ENCODE measurements at regions not wholly inside any gene's neighbourhood (a gene's known extent, or its start where the extent isn't known, plus 50 kb on each side); places are given as distances from the start of the nearest gene placed in this dataset.

- in situ Hi-C loops (cut with MboI; ENCODE audit: low pct_unique_long_range_greater_than_20kb in 2 of 9, low sequenced_read_pairs in 9 of 9, unreplicated experiment in 9 of 9) = no loop called here
- no peak for ATAC-seq (replicated peaks in 6 of 8)
- H3K4me3 ChIP-seq = no peak overlapping the region
- no peak overlapping the region for H3K27ac ChIP-seq
- H3K4me1 ChIP-seq (replicated peaks in 1 of 2) = no peaks in the 10 kb centered on the region
- WGBS, 10 experiments = 0 to 88% (median 59%) methylated on average over 1 to 2 of the region's 2 CpGs
These were observed 181.6 kb downstream of the ZNF326 start for GRCh38 chr1:90176530-90176929.

DNA sequence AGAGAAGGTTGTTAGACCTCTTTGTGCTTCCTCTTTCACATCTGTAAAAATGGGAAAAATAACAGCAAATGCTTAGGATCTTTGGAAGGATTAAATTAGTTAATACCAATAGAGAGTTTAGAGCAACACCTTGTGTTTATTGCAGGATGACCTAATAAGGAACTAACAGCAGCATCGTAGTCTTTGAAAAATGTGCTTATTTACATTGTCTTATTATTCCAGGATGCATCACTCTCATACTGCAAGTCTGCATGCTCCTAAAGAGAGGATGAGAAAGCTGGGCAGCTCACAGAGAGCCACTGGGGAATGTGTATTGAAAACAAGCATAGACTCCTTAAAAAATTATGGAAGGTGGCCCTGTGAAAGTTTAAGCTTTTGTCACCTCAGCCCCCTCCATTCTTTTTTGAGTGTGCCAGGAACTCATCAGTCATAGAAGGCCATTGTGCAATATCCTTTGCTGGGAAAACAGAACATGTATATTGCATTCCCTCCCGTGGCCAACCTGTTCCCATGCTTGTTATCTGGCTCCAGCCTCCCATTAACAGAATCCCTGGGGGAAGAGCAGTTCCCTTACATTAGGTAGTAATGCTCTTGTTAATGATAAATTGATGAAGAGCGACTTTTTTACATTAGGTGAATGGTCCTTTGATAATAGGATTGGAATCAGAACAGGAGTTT is 180.7 kb downstream of the ZNF326 start:
- Histone ChIP-seq H3K4me3 (no peak overlapping the region), H3K4me1 (replicated peaks in 1 of 2) (no peaks in the 10 kb centered on the region), H3K27ac (no peak overlapping the region)
- in situ Hi-C loops (cut with MboI; ENCODE audit: low pct_unique_long_range_greater_than_20kb in 2 of 9, low sequenced_read_pairs in 9 of 9, unreplicated experiment in 9 of 9) = no loop called here
- WGBS, 10 experiments = 0 to 86% (median 57%) methylated on average over 1 to 3 of the region's 3 CpGs
- peak in 4 of 8 experiments; percentile 30 to 66 (median 50) for ATAC-seq (replicated peaks in 6 of 8)

DNA sequence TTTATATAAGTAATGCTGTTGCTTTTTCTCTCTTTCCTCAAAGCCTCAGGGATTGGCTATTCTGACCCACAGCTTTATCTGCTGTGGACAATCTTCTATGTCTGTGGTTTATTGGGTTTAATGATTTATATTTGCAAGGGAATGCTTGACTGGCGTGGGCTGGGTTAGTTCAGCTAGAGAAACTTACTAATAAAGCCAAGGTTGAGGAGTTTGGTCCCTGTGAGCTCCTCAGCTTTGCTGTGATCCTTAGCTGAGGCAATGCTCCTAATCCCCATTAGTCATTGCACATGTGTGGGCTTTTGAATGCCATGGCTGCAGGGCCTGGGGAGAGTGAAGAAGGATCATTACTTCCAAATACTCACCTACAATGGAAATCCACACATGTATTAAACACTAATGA is 179.3 kb downstream of the ZNF326 start:
- Histone ChIP-seq H3K4me1 (replicated peaks in 1 of 2) (no peaks in the 10 kb centered on the region), H3K27ac (no peak overlapping the region), H3K4me3 (no peak overlapping the region)
- in situ Hi-C loops (cut with MboI; ENCODE audit: low pct_unique_long_range_greater_than_20kb in 2 of 9, low sequenced_read_pairs in 9 of 9, unreplicated experiment in 9 of 9) = no loop called here
- ATAC-seq (replicated peaks in 6 of 8) = no peak
- WGBS, 10 experiments = 0 to 91% (median 67%) methylated on average over 1 of the region's 1 CpG; no CpG with 5 or more reads in 4 of the 10 experiments

- Histone ChIP-seq H3K4me3 (no peak overlapping the region), H3K27ac (no peak overlapping the region), H3K4me1 (replicated peaks in 1 of 2) (no peaks in the 10 kb centered on the region)
- WGBS, 10 experiments = 6 to 89% (median 77%) methylated on average over 1 to 3 of the region's 3 CpGs
- in situ Hi-C loops (cut with MboI; ENCODE audit: low pct_unique_long_range_greater_than_20kb in 2 of 9, low sequenced_read_pairs in 9 of 9, unreplicated experiment in 9 of 9) = no loop called here
- ATAC-seq (replicated peaks in 6 of 8) = no peak
These were observed 167.3 kb downstream of the ZNF326 start for GRCh38 chr1:90162216-90162615.

DNA sequence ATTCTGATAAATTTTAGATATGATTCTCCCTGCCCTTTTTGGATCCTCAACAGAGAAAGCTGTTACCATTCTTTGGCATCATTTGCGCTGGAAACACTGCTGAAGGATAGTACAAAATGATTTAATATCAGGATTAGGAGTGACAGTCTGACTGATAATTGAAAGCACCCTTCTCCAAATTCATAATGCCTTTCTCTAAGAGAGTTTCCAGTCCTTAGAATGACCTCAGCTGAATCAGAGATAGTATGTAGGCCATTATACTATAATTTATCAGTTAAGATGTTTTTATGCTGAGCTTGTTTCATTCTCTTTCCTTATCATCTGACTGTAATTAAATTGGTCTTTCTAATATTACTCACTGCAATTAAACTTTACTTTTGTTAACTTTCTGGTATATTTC is 166.7 kb downstream of the ZNF326 start:
- no peak for ATAC-seq (replicated peaks in 6 of 8)
- H3K27ac ChIP-seq = no peak overlapping the region
- 0 to 100% (median 93%) methylated on average over 1 of the region's 1 CpG for WGBS, 10 experiments
- in situ Hi-C loops (cut with MboI; ENCODE audit: low pct_unique_long_range_greater_than_20kb in 2 of 9, low sequenced_read_pairs in 9 of 9, unreplicated experiment in 9 of 9) = no loop called here
- H3K4me3 ChIP-seq = no peak overlapping the region
- H3K4me1 ChIP-seq (replicated peaks in 1 of 2) = no peaks in the 10 kb centered on the region

- no peak for ATAC-seq (replicated peaks in 6 of 8)
- no peak overlapping the region for H3K4me3 ChIP-seq
- H3K27ac ChIP-seq = no peak overlapping the region
- 0 to 100% (median 60%) methylated on average over 1 to 2 of the region's 2 CpGs; no CpG with 5 or more reads in 3 of the 10 experiments for WGBS, 10 experiments
- no peaks in the 10 kb centered on the region for H3K4me1 ChIP-seq (replicated peaks in 1 of 2)
- in situ Hi-C loops (cut with MboI; ENCODE audit: low pct_unique_long_range_greater_than_20kb in 2 of 9, low sequenced_read_pairs in 9 of 9, unreplicated experiment in 9 of 9) = no loop called here
These were observed 161.0 kb downstream of the ZNF326 start for GRCh38 chr1:90155721-90156487.

GRCh38 chr1:90154711-90155110 is 159.8 kb downstream of the ZNF326 start:
- in situ Hi-C loops (cut with MboI; ENCODE audit: low pct_unique_long_range_greater_than_20kb in 2 of 9, low sequenced_read_pairs in 9 of 9, unreplicated experiment in 9 of 9) = no loop called here
- no peak for ATAC-seq (replicated peaks in 6 of 8)

DNA sequence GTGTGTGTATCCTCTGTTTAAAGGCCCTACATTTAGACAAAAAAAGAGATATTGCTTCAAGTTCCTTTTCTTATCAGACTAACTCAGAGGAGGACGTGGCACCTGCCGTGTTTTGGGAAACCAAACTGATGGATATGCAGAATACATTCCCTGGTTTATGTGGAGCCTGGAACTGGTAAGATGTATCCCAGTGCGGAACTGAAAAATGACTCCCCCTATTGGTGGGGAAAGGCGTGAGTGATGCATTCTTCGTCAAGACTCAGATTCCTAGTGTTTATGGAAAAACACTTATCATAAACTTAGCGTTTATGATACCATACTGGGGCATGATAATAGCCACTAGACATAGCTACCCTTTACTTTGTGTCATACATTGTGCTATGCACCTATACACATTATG is 154.2 kb downstream of the ZNF326 start:
- 10 to 88% (median 60%) methylated on average over 1 to 6 of the region's 6 CpGs; no CpG with 5 or more reads in 1 of the 10 experiments for WGBS, 10 experiments
- no peak overlapping the region for H3K4me3 ChIP-seq
- no peak for ATAC-seq (replicated peaks in 6 of 8)
- in situ Hi-C loops (cut with MboI; ENCODE audit: low pct_unique_long_range_greater_than_20kb in 2 of 9, low sequenced_read_pairs in 9 of 9, unreplicated experiment in 9 of 9) = loop anchor here in 1 of 9 experiments (25.0 kb wide), 2 partner anchors 438 to 563 kb away; partner anchors contain the start of gene BARHL2
- no peaks in the 10 kb centered on the region for H3K4me1 ChIP-seq (replicated peaks in 1 of 2)
- no peak overlapping the region for H3K27ac ChIP-seq

More at GRCh38 chr1:90154711-90155110, 159.8 kb downstream of the ZNF326 start:
- Histone ChIP-seq H3K4me1 (replicated peaks in 1 of 2) (no peaks in the 10 kb centered on the region), H3K4me3 (no peak overlapping the region), H3K27ac (no peak overlapping the region)
- WGBS, 10 experiments = 40 to 94% (median 58%) methylated on average over 1 to 3 of the region's 4 CpGs; no CpG with 5 or more reads in 6 of the 10 experiments

DNA sequence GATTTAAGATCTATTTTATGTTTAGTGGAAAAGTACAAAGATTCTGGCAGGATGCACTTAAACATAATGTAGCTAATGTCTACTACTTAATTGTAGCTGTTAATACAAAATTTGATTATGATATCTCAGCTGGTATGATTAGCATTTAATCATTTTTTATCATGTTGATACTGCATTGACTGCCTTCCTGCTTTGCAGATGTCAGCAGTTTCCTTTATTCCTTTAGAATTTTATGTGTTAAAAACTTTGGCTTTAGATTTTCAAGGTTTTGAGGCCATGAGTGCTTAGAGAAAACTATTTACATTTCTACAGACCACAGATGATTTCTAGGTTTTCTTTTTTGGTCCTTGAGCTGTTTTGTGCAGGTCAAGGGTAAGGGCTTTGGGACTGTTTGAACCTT is 152.2 kb downstream of the ZNF326 start:
- Histone ChIP-seq H3K27ac (no peak overlapping the region), H3K4me1 (replicated peaks in 1 of 2) (no peaks in the 10 kb centered on the region), H3K4me3 (no peak overlapping the region)
- no peak for ATAC-seq (replicated peaks in 6 of 8)
- in situ Hi-C loops (cut with MboI; ENCODE audit: low pct_unique_long_range_greater_than_20kb in 2 of 9, low sequenced_read_pairs in 9 of 9, unreplicated experiment in 9 of 9) = loop anchor here in 1 of 9 experiments (25.0 kb wide), 2 partner anchors 440 to 565 kb away; partner anchors contain the start of gene BARHL2

GRCh38 chr1:90144820-90145219 is 149.9 kb downstream of the ZNF326 start:
- no peak for ATAC-seq (replicated peaks in 6 of 8)
- no peak overlapping the region for H3K4me3 ChIP-seq
- H3K27ac ChIP-seq = no peak overlapping the region
- H3K4me1 ChIP-seq (replicated peaks in 1 of 2) = no peaks in the 10 kb centered on the region
- in situ Hi-C loops (cut with MboI; ENCODE audit: low pct_unique_long_range_greater_than_20kb in 2 of 9, low sequenced_read_pairs in 9 of 9, unreplicated experiment in 9 of 9) = loop anchor here in 1 of 9 experiments (25.0 kb wide), 2 partner anchors 442 to 567 kb away; partner anchors contain the start of gene BARHL2
- 0 to 100% (median 69%) methylated on average over 1 of the region's 1 CpG; no CpG with 5 or more reads in 2 of the 10 experiments for WGBS, 10 experiments

- no peak overlapping the region for H3K27ac ChIP-seq
- H3K4me3 ChIP-seq = no peak overlapping the region
- no peaks in the 10 kb centered on the region for H3K4me1 ChIP-seq (replicated peaks in 1 of 2)
- WGBS, 10 experiments = 43 to 100% (median 92%) methylated on average over 1 of the region's 1 CpG; no CpG with 5 or more reads in 3 of the 10 experiments
- in situ Hi-C loops (cut with MboI; ENCODE audit: low pct_unique_long_range_greater_than_20kb in 2 of 9, low sequenced_read_pairs in 9 of 9, unreplicated experiment in 9 of 9) = loop anchor here in 1 of 9 experiments (25.0 kb wide), 2 partner anchors 444 to 569 kb away; partner anchors contain the start of gene BARHL2
- no peak for ATAC-seq (replicated peaks in 6 of 8)
These were observed 148.7 kb downstream of the ZNF326 start for GRCh38 chr1:90143591-90143990.

GRCh38 chr1:90142697-90143096 is 147.8 kb downstream of the ZNF326 start:
- ATAC-seq (replicated peaks in 6 of 8) = no peak
- H3K27ac ChIP-seq = no peak overlapping the region
- no peak overlapping the region for H3K4me3 ChIP-seq
- 67 to 100% (median 91%) methylated on average over 1 to 2 of the region's 2 CpGs; no CpG with 5 or more reads in 2 of the 10 experiments for WGBS, 10 experiments
- no peaks in the 10 kb centered on the region for H3K4me1 ChIP-seq (replicated peaks in 1 of 2)
- in situ Hi-C loops (cut with MboI; ENCODE audit: low pct_unique_long_range_greater_than_20kb in 2 of 9, low sequenced_read_pairs in 9 of 9, unreplicated experiment in 9 of 9) = loop anchor here in 1 of 9 experiments (25.0 kb wide), 2 partner anchors 445 to 570 kb away; partner anchors contain the start of gene BARHL2

DNA sequence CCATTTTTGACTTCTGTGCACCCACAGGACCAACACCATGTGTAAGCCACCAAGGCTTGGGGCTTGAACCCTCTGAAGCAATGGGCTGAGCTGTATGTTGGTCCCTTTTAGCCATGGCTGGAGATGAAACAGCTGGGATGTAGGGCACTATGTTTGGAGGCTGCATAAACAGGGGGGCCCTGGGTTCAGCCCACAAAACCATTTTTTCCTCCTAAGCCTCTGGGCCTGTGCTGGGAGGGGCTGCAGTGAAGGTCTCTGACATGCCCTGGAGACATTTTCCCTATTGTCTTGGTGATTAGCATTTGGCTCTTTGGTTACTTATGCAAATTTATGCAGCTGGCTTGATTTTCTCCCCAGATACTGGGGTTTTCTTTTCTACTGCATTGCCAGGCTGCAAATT is 144.9 kb downstream of the ZNF326 start:
- in situ Hi-C loops (cut with MboI; ENCODE audit: low pct_unique_long_range_greater_than_20kb in 2 of 9, low sequenced_read_pairs in 9 of 9, unreplicated experiment in 9 of 9) = loop anchor here in 1 of 9 experiments (25.0 kb wide), 2 partner anchors 447 to 572 kb away; partner anchors contain the start of gene BARHL2
- H3K27ac ChIP-seq = no peak overlapping the region
- peaks cover 0 to 7% of the 10 kb centered on the region in 2 donors for H3K4me1 ChIP-seq (replicated peaks in 1 of 2)
- H3K4me3 ChIP-seq = no peak overlapping the region
- no peak for ATAC-seq (replicated peaks in 6 of 8)

Measured in motor neuron (in vitro differentiated cells).